ENCODE measurements at regions not wholly inside any gene's neighbourhood (a gene's known extent, or its start where the extent isn't known, plus 50 kb on each side); places are given as distances from the start of the nearest gene placed in this dataset.

DNA sequence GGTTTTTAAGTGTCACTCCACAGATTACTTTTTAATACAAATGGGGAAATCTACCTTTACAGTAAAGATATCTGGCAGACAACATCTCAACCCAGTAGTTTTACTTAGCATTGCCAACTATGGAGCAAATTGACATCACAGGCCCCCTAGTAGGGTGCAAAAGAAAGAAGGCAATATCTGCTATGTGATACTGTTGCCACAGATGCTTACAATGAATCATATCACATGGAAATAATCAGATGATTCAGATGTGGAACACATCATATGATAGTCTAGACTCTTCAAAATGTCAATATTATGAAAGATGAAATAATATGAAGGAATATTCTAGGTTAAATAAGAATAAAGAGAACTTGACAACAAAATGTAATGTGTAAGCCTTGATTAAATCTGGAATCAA is 322.5 kb downstream of the BMP2 start:
- TF ChIP-seq, protein P1, sequence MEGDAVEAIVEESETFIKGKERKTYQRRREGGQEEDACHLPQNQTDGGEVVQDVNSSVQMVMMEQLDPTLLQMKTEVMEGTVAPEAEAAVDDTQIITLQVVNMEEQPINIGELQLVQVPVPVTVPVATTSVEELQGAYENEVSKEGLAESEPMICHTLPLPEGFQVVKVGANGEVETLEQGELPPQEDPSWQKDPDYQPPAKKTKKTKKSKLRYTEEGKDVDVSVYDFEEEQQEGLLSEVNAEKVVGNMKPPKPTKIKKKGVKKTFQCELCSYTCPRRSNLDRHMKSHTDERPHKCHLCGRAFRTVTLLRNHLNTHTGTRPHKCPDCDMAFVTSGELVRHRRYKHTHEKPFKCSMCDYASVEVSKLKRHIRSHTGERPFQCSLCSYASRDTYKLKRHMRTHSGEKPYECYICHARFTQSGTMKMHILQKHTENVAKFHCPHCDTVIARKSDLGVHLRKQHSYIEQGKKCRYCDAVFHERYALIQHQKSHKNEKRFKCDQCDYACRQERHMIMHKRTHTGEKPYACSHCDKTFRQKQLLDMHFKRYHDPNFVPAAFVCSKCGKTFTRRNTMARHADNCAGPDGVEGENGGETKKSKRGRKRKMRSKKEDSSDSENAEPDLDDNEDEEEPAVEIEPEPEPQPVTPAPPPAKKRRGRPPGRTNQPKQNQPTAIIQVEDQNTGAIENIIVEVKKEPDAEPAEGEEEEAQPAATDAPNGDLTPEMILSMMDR (IDR thresholded peaks at IDR 0.05), result no peak
- no peak for TF ChIP-seq POLR2A (IDR thresholded peaks at IDR 0.05)
